NCI-H460 (cell line): ENCODE measurements at regions not wholly inside any gene's neighbourhood (a gene's known extent, or its start where the extent isn't known, plus 50 kb on each side); places are given as distances from the start of the nearest gene placed in this dataset.
"Not testable (repeated sequence)": the region's sequence is repeated elsewhere in the genome, so short reads cannot be mapped to it uniquely, and the experiment has no call there.

ENCODE experiments used
- DNase-seq: peaks from one replicate; pipeline ENCODE4 v3.0.0-alpha.2; 2016; ENCODE audit warnings: low read depth; ENCODE audit errors: extremely low read depth

- DNase-seq: no peak
Observed at GRCh38 chrX:30008031-30008430, 207.3 kb upstream of the MAGEB2 start.

- DNase-seq: no peak
Observed at GRCh38 chrX:30010471-30010870, 204.9 kb upstream of the MAGEB2 start.

GRCh38 chrX:30015440-30015839, 199.9 kb upstream of the MAGEB2 start:
- no peak for DNase-seq

GRCh38 chrX:30027636-30028035, 187.7 kb upstream of the MAGEB2 start:
- no peak for DNase-seq

GRCh38 chrX:30036406-30036805, 179.0 kb upstream of the MAGEB2 start:
- not testable (repeated sequence) for DNase-seq

GRCh38 chrX:30039768-30040167, 175.6 kb upstream of the MAGEB2 start:
- DNase-seq: no peak

- peak; percentile 7 for DNase-seq
Observed at GRCh38 chrX:30060718-30061117, 154.6 kb upstream of the MAGEB2 start.

- DNase-seq: no peak
Observed at GRCh38 chrX:30065226-30065625, 150.1 kb upstream of the MAGEB2 start.

- DNase-seq: no peak
Observed at GRCh38 chrX:30067677-30068076, 147.7 kb upstream of the MAGEB2 start.

GRCh38 chrX:30085571-30085970, 129.8 kb upstream of the MAGEB2 start:
- DNase-seq: no peak

GRCh38 chrX:30111431-30111830, 103.9 kb upstream of the MAGEB2 start:
- DNase-seq: no peak

GRCh38 chrX:30141966-30142365, 73.4 kb upstream of the MAGEB2 start:
- peak; percentile 47 for DNase-seq

GRCh38 chrX:30144221-30144620, 71.1 kb upstream of the MAGEB2 start:
- no peak for DNase-seq

GRCh38 chrX:30144971-30145731, 70.2 kb upstream of the MAGEB2 start:
- no peak for DNase-seq

GRCh38 chrX:30147996-30148643, 67.2 kb upstream of the MAGEB2 start:
- no peak for DNase-seq

- not testable (repeated sequence) for DNase-seq
Observed at GRCh38 chrX:30149206-30149605, 66.2 kb upstream of the MAGEB2 start.

- DNase-seq: no peak
Observed at GRCh38 chrX:30150196-30150895, 65.0 kb upstream of the MAGEB2 start.

GRCh38 chrX:30151964-30152363, 63.4 kb upstream of the MAGEB2 start:
- no peak for DNase-seq

- DNase-seq: no peak
Observed at GRCh38 chrX:30153175-30153880, 62.0 kb upstream of the MAGEB2 start.

- DNase-seq: no peak
Observed at GRCh38 chrX:30153881-30154260, 61.5 kb upstream of the MAGEB2 start.

- DNase-seq: no peak
Observed at GRCh38 chrX:30156009-30156408, 59.4 kb upstream of the MAGEB2 start.
